GM19240 (cell line): ENCODE measurements at regions not wholly inside any gene's neighbourhood (a gene's known extent, or its start where the extent isn't known, plus 50 kb on each side); places are given as distances from the start of the nearest gene placed in this dataset.
"Not testable (repeated sequence)": the region's sequence is repeated elsewhere in the genome, so short reads cannot be mapped to it uniquely, and the experiment has no call there.

ENCODE experiments used
- DNase-seq: peaks from one replicate; pipeline ENCODE4 v3.0.0; 2011; ENCODE audit warnings: low spot score; ENCODE audit not compliant: insufficient read length

DNA sequence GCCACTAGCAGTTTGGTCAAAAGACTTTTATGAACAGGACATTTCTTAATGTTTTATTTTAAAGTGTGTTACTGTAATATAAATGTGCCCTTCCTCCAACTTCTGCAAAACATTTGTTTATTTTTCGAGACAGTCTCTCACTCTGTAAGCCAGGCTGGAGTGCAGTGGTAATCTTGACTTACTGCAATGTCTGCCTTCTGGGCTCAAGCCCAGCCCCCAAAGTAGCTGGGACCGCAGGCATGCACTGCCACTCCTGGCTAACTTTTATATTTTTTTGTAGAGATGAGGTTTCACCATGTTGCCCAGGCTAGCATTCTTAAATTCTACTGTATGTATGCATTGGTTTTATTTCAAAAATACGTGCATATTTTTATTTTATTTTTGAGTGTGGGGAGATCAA is 1201.9 kb downstream of the STIM2 start:
- no peak for DNase-seq

DNA sequence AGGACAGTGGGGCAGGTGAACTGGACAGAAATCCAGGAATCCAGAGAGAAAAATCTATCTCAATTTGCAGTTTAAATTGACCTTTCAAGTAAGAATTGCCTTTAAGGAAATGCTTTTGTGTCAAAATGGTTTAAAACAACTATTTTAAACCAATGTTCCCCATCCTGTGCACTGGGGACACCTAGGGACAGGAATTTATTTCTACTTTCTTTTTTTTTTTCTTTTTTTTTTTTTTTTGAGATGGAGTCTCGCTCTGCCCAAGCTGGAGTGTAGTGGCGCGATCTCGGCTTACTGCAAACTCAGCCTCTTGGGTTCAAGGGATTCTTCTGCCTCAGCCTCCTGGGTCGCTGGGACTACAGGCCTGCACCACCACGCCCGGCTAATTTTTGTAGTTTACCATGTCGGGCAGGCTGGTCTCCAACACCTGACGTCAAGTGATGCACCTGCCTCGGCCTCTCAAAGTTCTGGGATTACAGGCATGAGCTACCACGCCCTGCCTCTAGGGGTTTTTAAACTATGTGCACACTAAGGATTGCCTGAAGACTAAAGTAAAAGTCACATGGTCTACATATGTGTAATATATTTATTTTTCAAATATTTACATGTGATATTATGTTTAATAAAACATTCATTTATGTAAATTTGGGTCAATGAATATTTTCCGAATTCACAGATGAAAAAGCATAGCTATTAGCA is 1213.4 kb downstream of the STIM2 start:
- DNase-seq, result no peak

DNA sequence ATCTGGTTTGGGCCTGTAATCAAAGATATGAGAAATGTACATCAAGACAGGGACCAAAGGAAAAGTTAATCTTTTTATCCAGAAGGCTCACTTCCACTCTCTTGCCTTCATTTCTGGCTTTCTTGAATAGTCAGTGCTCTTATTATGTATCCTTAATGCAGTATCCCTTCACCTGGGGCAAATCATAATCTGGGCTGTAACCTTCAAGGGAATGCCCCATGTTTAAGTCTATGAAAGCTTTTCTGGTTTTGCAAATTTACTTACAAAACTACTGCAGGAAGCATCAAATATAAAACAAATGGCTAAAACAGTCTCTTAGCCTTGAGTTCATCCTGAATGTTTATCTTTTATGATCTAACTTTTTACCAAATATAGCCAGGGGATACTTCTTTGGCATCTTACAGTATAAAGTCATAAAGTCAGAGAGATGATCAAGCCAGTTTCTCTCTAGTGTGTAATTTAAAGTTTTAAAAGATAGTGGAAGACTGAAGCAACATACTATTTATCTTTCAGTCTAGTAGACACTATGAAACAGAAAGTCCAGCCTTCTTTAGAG is 1214.8 kb downstream of the STIM2 start:
- DNase-seq, result no peak

DNA sequence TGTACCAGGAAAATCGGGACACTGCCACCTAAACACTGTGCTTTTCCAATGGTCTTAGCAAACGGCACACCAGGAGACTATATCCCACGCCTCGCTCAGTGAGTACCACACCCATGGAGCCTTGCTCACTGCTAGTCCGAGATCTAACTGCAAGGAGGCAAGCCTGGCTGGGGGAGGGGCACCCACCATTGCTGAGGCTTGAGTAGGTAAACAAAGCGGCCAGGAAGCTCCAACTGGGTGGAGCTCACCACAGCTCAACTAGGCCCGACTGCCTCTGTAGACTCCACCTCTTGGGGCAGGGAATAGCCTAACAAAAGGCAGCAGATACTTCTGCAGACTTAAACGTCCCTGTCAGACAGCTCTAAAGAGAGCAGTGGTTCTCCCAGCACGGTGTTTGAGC is 1216.6 kb downstream of the STIM2 start:
- not testable (repeated sequence) for DNase-seq

DNA sequence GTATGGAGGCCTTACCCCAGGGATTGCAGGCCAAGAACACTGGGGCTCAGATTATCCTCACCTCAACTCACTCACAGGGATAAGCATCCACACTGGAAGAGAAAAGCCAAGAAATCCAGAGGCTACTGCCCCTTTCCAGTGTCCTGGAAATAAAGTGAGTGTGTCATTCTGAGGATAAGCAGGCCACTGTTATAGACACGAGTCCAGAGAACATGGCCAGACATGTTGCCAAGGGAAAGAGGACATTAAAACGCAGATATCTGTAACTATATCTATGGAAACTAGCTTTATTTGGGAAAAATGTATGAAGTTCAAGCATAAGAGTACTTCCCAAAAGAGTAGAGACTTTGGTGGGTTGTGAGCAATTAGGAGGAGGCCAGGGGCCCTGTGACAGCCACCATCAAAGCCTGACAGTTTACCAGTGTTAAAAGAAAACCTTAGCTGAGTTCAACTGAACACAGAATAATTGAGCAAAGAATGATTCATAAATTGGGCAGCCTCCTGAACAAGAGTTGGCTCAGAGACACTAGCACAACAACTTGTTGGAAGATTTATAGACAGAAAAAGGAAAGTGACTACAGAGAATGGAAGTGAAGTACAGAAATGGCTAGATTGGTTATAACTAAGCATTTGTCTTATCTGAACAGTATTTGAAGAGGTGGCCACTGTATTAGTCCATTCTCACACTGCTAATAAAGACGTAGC is 1222.2 kb downstream of the STIM2 start:
- DNase-seq, result no peak

DNA sequence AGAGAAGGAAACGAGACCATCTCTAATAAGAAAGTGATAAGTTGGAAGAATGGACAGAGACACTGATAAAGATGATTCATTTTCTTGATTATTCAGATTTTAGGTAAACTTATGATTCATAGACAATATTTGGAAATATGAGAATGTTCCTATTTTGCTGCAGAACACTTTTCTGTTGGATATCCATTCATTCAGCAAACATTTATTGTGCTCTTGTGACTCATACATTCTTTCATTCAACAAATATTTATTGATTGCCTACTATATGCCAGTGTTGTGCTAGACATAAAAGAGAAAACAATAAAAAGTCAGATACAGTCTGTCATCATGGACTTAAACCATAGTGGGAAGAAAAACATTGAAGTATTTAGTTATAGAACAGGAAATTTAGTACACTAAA is 1232.0 kb downstream of the STIM2 start:
- no peak for DNase-seq

DNA sequence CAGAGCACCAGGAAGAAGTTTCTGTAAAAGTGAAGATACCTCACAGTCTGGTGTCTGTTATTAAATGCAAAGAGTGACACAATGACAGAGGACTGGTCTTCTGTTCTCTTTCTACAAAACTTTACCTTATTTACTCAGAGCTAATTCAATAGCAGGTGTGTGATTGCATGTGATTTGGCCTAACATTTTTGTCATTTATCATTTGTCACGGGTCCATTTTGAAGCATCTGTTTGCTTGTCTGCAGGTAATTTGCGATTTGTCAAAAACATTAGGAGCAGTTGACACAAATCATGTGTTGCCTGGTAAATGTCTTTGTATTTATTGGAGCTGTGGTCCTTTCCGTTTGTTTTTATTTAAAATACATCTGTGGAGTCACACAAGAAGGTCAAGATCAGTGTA is 1232.4 kb downstream of the STIM2 start:
- DNase-seq, result no peak

DNA sequence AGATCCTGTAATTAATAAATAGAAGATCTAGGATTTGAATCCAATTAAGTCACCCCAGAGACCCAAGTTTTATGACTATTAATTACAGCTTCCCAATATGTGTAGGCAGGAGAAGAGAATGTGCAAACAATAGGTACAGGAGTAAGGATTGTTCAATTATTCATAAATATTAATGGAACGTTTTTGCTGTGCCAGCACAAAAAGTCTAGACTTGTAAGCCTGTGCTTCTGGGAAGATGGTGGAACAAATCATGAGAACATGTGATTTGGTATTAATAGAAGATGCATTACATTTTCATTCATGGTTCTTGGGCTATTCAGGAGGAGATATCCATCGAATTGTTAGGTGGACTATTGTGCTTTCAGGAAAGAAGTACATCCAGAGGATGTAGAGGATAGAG is 1240.9 kb downstream of the STIM2 start:
- no peak for DNase-seq

DNA sequence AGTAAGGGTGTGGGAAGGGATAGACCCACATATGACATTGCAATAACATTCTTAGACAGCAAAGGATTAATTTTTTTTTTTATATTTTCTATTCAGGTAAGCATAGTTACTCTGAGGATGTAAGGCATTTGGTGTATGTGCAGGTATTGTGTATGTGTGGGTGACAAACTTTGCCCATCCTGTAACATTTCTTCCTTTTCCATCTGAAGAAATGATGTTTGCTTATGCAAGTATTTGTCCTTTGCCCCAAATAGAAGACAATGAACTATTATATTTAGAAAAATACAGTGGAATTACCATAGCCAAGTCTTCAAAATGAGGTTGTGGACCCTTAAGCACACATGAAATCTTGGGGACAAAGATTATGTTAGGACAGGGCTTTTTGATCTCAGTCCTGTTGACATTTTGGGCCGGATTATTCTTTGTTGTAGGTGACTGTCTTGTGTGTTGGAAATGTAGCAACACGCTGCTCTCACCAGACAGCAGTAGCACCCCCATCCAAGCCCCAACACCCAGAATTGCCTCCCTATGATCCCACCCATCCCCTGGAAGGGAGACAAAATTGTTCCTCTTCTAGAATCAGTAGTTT is 1244.7 kb downstream of the STIM2 start:
- DNase-seq, result no peak

DNA sequence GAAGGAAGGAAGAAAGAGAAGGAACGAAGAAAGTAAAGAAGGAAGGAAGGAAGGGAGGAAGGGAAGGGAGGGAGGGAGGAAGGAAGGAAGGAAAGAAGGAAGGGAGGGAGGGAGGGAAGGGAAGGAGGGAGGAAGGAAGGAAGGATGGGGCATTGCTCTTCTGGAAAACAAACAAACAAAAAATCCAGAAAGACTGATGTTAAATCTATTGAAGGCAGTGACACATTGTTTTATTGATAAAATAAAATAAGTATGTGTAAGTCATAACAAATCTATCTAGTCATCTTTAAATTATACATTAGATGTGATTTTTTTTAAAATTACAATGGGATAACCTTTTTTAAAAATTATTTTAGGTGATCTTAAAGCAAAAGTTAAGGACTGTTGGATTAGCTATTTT is 1245.5 kb downstream of the STIM2 start:
- DNase-seq, result no peak

DNA sequence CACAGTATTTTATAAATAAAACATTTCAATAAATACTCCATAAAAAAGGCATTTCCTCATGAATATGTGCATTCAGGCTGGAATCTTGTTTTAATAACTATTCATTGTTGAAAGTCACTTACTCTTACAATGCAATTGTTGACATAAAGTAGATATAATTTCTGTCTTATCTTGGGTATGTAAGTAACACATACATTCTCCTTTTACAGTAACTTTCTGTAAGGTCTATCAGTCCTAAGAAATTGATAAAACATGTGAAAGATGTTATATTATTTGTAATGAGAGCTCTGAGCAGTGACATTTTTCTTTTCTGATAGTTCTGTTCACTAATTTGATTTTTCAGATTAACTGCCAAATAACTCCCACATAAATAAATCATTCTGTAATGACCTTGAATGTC is 1249.2 kb downstream of the STIM2 start:
- no peak for DNase-seq

DNA sequence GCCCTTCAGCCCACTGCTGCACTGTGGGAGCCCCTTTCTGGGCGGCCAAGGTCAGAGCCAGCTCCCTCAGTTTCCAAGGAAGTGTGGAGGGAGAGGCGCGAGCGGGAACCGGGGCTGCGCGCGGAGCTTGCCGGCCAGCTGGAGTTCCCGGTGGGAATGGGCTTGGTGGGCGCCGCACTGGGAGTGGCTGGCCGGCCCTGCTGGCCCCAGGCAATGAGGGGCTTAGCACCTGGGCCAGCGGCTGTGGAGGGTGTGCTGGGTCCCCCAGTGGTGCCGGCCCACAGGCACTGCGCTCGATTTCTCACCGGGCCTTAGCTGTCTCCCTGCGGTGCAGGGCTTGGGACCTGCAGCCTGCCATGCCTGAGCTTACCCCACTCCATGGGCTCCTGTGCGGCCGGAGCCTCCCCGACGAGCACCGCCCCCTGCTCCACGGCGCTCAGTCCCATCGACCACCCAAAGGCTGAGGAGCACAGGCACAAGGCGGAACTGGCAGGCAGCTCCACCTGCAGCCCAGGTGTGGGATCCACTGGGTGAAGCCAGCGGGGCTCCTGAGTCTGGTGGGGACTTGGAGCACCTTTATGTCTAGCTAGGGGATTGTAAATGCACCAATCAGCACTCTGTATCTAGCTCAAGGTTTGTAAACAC is 1252.2 kb downstream of the STIM2 start:
- DNase-seq, result not testable (repeated sequence)

DNA sequence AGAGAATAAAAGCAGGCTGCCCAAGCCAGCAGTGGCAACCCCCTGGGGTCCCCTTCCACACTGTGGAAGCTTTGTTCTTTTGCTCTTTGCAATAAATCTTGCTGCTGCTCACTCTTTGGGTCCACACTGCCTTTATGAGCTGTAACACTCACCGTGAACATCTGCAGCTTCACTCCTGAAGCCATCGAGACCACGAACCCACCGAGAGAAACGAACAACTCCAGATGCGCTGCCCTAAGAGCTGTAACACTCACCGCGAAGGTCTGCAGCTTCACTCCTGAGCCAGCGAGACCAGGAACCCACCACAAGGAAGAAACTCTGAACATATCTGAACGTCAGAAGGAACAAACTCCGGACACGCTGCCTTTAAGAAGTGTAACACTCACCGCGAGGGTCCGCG is 1252.9 kb downstream of the STIM2 start:
- DNase-seq, result not testable (repeated sequence)

DNA sequence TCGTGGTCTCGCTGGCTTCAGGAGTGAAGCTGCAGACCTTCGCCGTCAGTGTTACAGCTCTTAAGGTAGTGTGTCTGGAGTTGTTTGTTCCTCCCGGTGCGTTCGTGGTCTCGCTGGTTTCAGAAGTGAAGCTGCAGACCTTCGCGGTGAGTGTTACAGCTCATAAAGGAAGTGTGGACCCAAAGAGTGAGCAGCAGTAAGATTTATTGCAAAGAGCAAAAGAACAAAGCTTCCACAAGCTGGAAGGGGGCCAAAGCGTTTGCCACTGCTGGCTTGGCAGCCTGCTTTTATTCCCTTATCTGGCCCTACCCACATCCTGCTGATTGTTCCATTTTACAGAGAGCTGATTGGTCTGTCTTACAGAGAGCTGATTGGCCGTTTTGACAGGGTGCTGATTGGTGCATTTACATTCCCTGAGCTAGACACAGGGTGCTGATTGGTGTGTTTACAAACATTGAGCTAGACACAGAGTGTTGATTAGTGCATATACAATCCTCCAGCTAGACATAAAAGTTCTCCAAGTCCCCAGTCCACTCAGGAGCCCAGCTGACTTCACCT is 1256.0 kb downstream of the STIM2 start:
- not testable (repeated sequence) for DNase-seq

DNA sequence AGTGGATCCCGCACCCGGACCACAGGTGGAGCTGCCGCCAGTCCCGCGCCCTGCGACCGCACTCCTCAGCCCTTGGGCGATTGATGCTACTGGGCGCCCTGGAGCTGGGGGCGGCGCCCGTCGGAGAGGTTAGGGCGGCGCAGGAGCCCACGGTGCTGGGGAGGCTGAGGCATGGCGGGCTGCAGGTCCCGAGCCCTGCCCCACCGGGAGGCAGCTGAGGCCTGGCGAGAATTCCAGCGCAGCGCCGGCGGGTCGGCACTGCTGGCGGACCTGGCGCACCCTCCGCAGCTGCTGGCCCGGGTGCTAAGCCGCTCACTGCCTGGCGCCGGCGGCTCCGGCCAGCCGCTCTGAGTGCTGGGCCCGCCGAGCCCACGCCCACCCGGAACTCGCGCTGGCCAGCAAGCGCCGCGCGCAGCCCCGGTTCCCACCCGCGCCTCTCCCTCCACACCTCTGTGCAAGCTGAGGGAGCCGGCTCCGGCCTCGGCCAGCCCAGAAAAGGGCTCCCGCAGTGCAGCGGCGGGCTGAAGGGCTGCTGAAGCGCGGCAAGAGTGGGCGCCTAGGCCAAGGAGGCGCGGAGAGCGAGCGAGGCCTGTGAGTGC is 1256.5 kb downstream of the STIM2 start:
- DNase-seq, result no peak

DNA sequence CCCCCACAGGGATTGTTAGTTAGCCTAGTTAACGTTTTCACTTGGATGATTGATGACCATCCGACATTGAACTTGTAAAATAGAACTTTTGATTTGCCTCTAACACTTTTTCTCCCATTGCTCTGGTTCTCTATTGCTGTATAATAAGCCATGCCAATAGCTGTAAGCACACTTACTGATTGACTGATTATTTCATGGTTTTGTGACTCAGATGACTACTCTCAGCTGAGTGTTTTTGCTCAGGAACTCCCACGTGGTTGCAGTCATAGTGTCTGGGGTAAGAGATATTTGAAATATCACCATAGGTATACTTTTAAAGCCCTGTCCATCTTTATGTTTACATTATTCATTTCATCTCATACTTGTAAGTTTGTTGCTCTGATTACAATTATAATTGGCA is 1285.5 kb downstream of the STIM2 start:
- no peak for DNase-seq

DNA sequence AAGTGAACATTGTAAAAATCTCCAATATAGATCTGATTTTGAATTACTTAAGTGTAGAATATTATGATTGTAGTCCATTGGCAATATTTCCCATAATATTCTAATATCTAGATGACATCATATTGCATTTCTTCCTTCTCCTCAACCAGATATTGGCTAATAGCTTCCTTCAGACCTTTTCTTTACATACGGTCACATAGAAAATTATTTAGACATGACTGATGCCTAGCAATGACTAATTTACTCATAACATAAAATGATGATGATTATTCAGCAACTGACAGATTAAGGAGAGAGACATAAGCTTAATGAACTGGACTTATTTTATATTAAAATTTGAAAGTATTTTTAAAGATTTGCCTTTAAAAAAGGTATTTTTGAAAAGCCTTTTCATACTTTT is 1287.6 kb downstream of the STIM2 start:
- DNase-seq, result no peak

DNA sequence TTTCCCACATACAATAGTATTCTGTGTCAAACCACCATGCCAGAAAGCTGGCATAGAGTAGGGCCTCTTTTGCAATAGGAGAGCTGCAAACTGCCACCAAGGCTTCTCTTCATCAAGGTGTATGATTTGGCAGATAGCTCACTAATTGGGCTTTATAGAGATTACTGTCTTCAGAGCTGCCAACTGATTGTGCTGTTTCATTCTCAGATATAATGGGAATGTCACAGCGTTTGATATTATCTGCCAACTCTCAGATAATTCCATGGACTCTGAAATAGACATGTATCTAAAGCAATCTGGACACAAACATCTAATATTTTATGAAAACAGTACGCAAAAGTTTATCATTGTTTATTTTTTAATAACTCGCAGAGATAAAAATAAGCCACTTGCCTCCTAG is 1289.1 kb downstream of the STIM2 start:
- DNase-seq, result no peak

DNA sequence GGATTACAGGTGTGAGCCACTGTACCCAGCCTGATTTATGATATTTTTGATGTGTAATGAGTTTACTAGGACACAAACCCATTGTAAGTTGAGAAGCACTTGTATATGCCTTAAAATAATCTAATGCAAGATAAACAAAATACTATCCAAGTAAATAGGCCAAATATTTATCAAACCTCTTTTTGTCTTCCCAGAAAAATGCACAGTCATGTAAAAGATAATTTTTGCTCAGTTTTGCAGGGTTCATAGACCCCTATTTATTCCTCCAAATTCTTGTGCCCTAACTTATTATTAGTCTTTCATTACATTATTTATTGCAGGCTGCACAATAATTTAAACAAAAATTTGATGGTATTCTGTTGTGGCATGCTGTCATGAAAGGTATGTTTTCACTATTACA is 1290.7 kb downstream of the STIM2 start:
- no peak for DNase-seq

DNA sequence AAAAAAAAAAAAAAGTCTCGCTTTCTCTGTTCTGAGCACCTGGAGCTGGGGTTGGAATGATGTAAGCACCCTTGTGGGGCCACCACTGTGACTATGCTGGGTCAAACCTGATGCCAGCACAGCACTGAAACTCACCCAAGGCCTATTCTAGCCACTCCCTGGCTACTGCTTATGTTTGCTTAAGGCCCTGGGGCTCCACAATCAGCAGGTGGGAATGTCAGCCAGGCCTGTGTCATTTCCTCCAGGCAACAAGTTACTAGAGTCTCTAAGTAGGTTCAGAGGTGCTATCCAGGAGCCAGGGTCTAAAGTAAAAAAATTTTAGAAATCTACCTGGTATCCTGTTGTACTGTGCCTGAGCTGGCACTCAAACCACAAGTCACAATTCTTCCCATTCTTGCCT is 1306.8 kb downstream of the STIM2 start:
- no peak for DNase-seq

DNA sequence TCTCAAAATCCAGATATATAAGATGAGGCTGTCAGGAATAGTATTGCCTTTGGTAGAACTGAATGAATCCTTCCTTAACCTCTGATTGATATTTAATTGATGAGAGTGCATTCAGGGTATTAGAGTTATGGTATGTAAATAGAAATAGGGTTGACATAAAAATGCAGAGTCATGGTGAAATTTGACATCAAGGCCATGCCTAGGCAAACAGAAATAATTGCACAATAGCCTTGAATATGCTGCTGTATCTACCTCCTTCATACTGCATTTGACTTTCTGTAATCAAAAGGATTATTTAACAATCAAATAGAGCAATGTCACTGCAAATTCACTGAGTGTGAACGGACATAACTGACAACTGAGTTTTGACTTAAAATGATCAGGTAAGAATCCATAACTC is 1316.3 kb downstream of the STIM2 start:
- no peak for DNase-seq
